Urinary bladder (tissue), 3 donors: ENCODE measurements at regions not wholly inside any gene's neighbourhood (a gene's known extent, or its start where the extent isn't known, plus 50 kb on each side); places are given as distances from the start of the nearest gene placed in this dataset.

Experiments used
- DNase-seq: peaks from one replicate; pipeline ENCODE4 v3.0.0-alpha.2; 2015; ENCODE audit errors: extremely low spot score
- H3K27ac ChIP-seq: one replicate; pipeline ENCODE4 v1.5.1; 2013; ENCODE audit warnings: low read depth, mild to moderate bottlenecking, moderate library complexity
- H3K36me3 ChIP-seq: one replicate; pipeline ENCODE4 v1.6.1; 2013; ENCODE audit warnings: mild to moderate bottlenecking, moderate library complexity; ENCODE audit not compliant: insufficient read depth
- H3K4me1 ChIP-seq: one replicate; pipeline ENCODE4 v1.6.1; 2013; ENCODE audit warnings: mild to moderate bottlenecking, moderate library complexity; ENCODE audit not compliant: insufficient read depth
- H3K4me3 ChIP-seq: one replicate; pipeline ENCODE4 v1.5.1; 2013; ENCODE audit warnings: low read depth, low read length
- WGBS: extraction: QIAGEN DNeasy Blood & Tissue Kit; methylation state at CpG from one replicate; pipeline ENCODE4 v1.1.7; 2013; 5-methylcytosine and 5-hydroxymethylcytosine counted together
- donor health status: healthy with polysubstance abuse.
- donor health status: healthy.

GRCh38 chr6:142500250-142500786, 198.5 kb downstream of the ADGRG6 start:
- no peaks in the 10 kb centered on the region for H3K36me3 ChIP-seq
- no peak for DNase-seq
- no peaks in the 10 kb centered on the region for H3K4me1 ChIP-seq
- no peak overlapping the region for H3K4me3 ChIP-seq
- WGBS, result 42% methylated on average over 4 of the region's 4 CpGs
- no peak overlapping the region for H3K27ac ChIP-seq

DNA sequence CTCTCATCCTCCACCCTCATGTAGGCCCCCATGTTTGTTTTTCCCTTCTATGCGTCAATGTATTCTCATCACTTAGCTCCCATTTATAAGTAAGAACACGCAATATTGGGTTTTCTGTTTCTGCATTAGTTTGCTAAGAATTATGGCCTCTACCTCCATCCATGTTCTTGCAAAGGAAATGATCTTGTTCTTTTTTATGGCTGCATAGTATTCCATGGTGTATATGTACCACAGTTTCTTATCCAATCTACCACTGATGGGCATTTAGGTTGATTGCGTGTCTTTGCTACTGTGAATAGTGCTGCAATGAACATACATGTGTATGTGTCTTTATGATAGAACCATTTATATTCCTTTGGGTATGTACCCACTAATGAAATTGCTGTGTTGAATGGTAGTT, 200.0 kb downstream of the ADGRG6 start:
- no peak for DNase-seq
- no peak overlapping the region for H3K27ac ChIP-seq
- WGBS, result 98% methylated on average over 3 of the region's 3 CpGs
- H3K36me3 ChIP-seq, result no peaks in the 10 kb centered on the region
- H3K4me1 ChIP-seq, result no peaks in the 10 kb centered on the region
- H3K4me3 ChIP-seq, result no peak overlapping the region

DNA sequence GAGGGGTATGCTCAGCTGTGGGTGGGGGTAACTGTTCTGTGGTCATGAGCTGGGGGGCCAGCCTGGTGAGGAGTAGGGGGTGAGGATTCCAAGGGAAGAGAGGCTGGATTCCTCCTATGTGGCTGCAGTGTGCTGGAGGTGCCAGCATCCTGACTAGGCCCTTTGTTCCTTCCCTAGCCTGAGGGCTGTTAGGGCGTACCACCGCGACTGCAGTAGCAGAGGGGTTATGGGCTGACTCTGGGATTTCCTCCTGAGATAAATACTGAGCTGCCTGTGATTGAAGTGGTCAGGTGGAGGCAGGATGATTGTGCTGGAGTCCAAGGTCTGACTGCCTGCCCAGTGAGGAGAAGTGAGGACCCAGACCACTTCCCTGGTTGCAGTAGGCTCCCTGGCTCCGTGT, 205.3 kb downstream of the ADGRG6 start:
- 88% methylated on average over 4 of the region's 4 CpGs for WGBS
- no peaks in the 10 kb centered on the region for H3K36me3 ChIP-seq
- H3K27ac ChIP-seq, result no peak overlapping the region

DNA sequence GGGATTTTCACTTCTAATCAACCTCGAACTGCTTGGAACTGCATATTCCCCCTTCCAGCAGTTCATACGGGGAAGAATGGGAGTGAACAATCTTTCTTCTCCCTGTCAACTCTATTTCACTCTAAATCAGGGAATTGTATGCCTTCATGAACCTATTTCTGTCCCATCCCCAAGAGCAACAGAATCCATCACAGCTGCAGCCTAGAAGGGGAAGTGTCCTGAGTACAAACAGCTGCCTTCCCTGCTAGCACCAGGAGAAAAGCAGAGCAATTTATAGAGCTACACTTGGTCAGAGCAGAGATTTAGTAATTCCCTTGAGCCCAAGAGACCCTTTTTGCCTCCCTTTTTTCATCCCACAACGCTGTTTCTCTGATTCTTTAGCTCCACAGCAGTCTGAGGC, 208.4 kb downstream of the ADGRG6 start:
- Histone ChIP-seq H3K4me3 (no peak overlapping the region), H3K27ac (no peak overlapping the region), H3K36me3 (no peaks in the 10 kb centered on the region), H3K4me1 (no peaks in the 10 kb centered on the region)
- 62% methylated on average over 3 of the region's 3 CpGs for WGBS
- DNase-seq, result no peak

More for the DNA sequence above, 205.3 kb downstream of the ADGRG6 start:
- DNase-seq, result no peak
- no peak overlapping the region for H3K4me3 ChIP-seq
- H3K4me1 ChIP-seq, result no peaks in the 10 kb centered on the region

- no peaks in the 10 kb centered on the region for H3K4me1 ChIP-seq
- H3K36me3 ChIP-seq, result no peaks in the 10 kb centered on the region
- H3K27ac ChIP-seq, result no peak overlapping the region
- no peak overlapping the region for H3K4me3 ChIP-seq
- no peak for DNase-seq
- WGBS, result 60% methylated on average over 3 of the region's 3 CpGs
These were observed 216.3 kb downstream of the ADGRG6 start for GRCh38 chr6:142518126-142518525.

DNA sequence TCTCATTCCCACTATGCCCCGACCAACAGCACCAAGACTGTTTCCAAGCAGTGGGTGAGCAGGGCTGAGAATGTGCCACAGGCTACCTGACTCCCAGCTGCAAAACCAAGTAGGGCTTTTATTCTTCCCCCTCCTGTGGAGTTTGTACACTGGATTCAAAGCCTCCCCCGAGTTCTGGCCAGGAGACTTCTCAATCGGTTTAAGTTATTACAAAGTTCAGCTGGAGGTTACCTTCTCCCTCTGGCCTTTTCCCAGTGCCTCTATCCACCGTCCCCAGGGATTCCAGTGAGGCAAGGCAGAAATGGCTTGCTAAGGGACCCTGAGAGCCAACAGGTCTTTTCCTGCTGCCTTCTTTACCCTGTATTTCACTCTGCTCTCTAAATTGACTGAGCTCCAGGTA, 217.0 kb downstream of the ADGRG6 start:
- DNase-seq, result no peak
- H3K4me1 ChIP-seq, result no peaks in the 10 kb centered on the region
- WGBS, result 59% methylated on average over 4 of the region's 4 CpGs
- H3K4me3 ChIP-seq, result no peak overlapping the region
- no peak overlapping the region for H3K27ac ChIP-seq
- no peaks in the 10 kb centered on the region for H3K36me3 ChIP-seq

- no peaks in the 10 kb centered on the region for H3K4me1 ChIP-seq
- no peaks in the 10 kb centered on the region for H3K36me3 ChIP-seq
- no peak overlapping the region for H3K27ac ChIP-seq
- no peak overlapping the region for H3K4me3 ChIP-seq
- no peak for DNase-seq
- WGBS, result 69% methylated on average over 2 of the region's 2 CpGs
These were observed 220.0 kb downstream of the ADGRG6 start for GRCh38 chr6:142521791-142522190.

DNA sequence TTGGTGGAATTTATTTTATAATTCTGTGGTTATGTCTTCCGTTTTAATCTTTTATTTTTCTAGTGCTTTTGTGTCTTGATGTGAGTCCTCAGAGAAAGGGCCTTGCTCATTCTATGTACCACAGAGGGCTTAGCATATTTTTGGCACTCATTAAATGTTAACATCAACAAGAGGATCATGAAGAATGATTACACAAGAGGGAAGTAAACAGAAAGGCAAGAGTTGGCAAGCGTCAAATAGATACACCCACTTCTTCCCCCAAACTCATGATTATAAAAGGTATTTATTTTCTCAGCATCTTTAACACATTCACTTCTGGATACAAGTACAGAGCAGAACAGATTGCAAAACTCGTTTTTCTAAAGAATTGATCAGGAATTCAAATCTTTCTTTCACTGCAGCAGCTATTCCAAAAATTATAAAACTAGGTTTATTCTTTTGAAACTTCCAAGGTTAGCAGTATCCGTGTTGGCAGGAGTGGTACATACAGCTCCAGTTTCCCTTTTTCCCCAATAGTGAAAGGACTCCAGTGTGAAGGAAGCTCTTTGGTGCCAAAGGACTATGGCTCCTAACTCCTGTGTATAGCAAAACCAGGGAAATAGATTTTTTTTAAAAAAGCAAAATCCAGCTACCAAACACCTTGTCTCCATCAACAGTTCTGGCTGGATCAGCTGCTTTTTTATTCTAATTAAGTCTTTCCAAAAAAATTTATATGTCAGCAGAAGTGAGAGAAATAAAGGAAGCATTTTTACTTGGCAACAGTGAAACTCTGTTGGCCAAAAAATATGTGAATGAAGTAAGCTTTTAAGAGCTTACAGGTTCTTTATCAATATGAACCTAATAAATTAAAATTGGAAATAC, 221.9 kb downstream of the ADGRG6 start:
- Histone ChIP-seq H3K4me3 (no peak overlapping the region), H3K4me1 (no peaks in the 10 kb centered on the region), H3K27ac (no peak overlapping the region), H3K36me3 (no peaks in the 10 kb centered on the region)
- WGBS, result 17% methylated on average over 4 of the region's 4 CpGs
- no peak for DNase-seq

GRCh38 chr6:142530566-142530965, 228.8 kb downstream of the ADGRG6 start:
- Histone ChIP-seq H3K4me3 (no peak overlapping the region), H3K27ac (no peak overlapping the region), H3K4me1 (no peaks in the 10 kb centered on the region), H3K36me3 (no peaks in the 10 kb centered on the region)
- 75% methylated on average over 3 of the region's 3 CpGs for WGBS
- DNase-seq, result no peak

- H3K4me1 ChIP-seq, result no peaks in the 10 kb centered on the region
- H3K4me3 ChIP-seq, result no peak overlapping the region
- DNase-seq, result no peak
- no peaks in the 10 kb centered on the region for H3K36me3 ChIP-seq
- 86% methylated on average over 1 of the region's 1 CpG for WGBS
- H3K27ac ChIP-seq, result no peak overlapping the region
These were observed 229.9 kb downstream of the ADGRG6 start for GRCh38 chr6:142531727-142532126.

- no peak overlapping the region for H3K27ac ChIP-seq
- H3K4me3 ChIP-seq, result no peak overlapping the region
- no peak for DNase-seq
- H3K36me3 ChIP-seq, result no peaks in the 10 kb centered on the region
- no peaks in the 10 kb centered on the region for H3K4me1 ChIP-seq
- 91% methylated on average over 1 of the region's 1 CpG for WGBS
These were observed 232.3 kb downstream of the ADGRG6 start for GRCh38 chr6:142534076-142534475.

GRCh38 chr6:142534484-142534883, 232.7 kb downstream of the ADGRG6 start:
- no peak overlapping the region for H3K27ac ChIP-seq
- 72% methylated on average over 2 of the region's 2 CpGs for WGBS
- H3K4me1 ChIP-seq, result no peaks in the 10 kb centered on the region
- no peaks in the 10 kb centered on the region for H3K36me3 ChIP-seq
- no peak for DNase-seq
- no peak overlapping the region for H3K4me3 ChIP-seq

DNA sequence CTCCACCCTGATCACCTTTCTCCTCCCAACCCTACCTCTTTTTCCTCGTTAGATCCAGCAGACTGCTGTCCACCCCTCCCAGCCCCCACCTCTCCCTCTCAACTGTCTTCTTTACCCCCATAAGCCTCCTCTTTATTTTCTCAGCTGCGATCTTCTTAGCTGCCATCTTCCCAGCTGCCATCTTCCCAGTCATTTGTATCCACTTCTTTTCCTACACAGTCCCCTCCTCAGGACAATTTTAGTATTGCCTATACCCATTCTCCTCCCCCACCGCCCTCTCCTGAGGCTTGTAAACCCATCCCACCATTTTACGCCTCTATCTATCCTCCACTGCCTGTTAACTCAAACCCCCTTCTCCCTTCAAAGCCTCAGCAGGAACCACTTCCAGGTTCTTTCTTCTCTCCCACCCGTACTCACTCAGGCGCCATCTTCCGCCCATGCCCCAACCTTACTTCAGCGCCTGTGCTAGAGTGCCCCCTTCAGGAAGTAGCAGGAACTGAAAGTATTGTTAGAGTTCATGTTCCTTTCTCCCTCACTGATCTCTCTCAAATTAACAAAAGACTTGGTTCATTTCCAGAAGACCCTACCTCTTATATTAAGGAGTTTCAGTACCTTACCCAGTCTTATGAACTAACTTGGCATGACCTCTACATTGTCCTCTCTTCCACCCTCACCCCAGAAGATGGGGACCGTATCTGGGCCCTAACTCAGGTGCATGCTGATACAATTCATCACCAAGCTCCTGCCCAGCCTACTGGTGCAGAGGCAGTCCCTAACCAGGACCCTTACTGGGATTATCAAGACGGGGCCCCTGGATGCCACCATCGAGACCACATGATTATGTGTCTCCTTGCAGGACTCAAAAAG, 236.0 kb downstream of the ADGRG6 start:
- Histone ChIP-seq H3K4me1 (no peaks in the 10 kb centered on the region), H3K36me3 (no peaks in the 10 kb centered on the region), H3K27ac (no peak overlapping the region), H3K4me3 (no peak overlapping the region)
- 82% methylated on average over 11 of the region's 11 CpGs for WGBS
- no peak for DNase-seq
